IMR-90 (cell line): ENCODE measurements at regions not wholly inside any gene's neighbourhood (a gene's known extent, or its start where the extent isn't known, plus 50 kb on each side); places are given as distances from the start of the nearest gene placed in this dataset.

Source experiments
- ATAC-seq: fragments of 200-7000 bp; cut with Tn5 transposase; 2 replicates; pipeline ENCODE4 v1.9.1; 2020; ENCODE audit warnings: low read depth, mild to moderate bottlenecking, moderate library complexity
- BruUV-seq: library from RNA; stranded (reverse); fragments of 400-500 nt; replicated peaks from 2 replicates; lab custom pipeline; 2021; lab: Mats Ljungman, UMichigan
- CTCF ChIA-PET: fragments of 300-600 bp; formaldehyde crosslinking; extraction: SDS; loops from one replicate; lab custom pipeline; 2021; ENCODE audit warnings: antibody characterized with exemption; lab: Yijun Ruan, JAX
- POLR2A ChIA-PET: fragments of 300-600 bp; sonication (Branson Sonifier 250); formaldehyde crosslinking; loops from one replicate; lab custom pipeline; 2022; ENCODE audit warnings: antibody characterized with exemption; ENCODE audit not compliant: unreplicated experiment; lab: Charles Lee
- DNase-seq: peaks from one replicate; pipeline ENCODE4 v3.0.0; 2013
- H2AFZ ChIP-seq: replicated peaks from 2 replicates; pipeline ENCODE3; 2013; ENCODE audit warnings: low read length, mild to moderate bottlenecking; ENCODE audit not compliant: poor library complexity
- H2AK5ac ChIP-seq: 2 replicates; pipeline ENCODE4 v1.6.1; 2013; ENCODE audit warnings: low read depth, low read length, inconsistent platforms
- H2AK9ac ChIP-seq: replicated peaks from 2 replicates; pipeline ENCODE3; 2013; ENCODE audit warnings: mild to moderate bottlenecking, low read depth, low read length, moderate library complexity; ENCODE audit not compliant: poor library complexity
- H2BK120ac ChIP-seq: 2 replicates; pipeline ENCODE4 v1.6.1; 2013; ENCODE audit warnings: low read depth, low read length, inconsistent platforms
- H2BK15ac ChIP-seq: 3 replicates; pipeline ENCODE4 v1.6.1; 2013; ENCODE audit warnings: low read depth, low read length, inconsistent platforms
- H2BK20ac ChIP-seq: 2 replicates; pipeline ENCODE4 v1.6.1; 2013; ENCODE audit warnings: low read depth, mild to moderate bottlenecking, inconsistent platforms, low read length, moderate library complexity
- H2BK5ac ChIP-seq: 2 replicates; pipeline ENCODE4 v1.6.1; 2013; ENCODE audit warnings: mild to moderate bottlenecking, low read depth, low read length, inconsistent platforms; ENCODE audit not compliant: poor library complexity, severe bottlenecking
- H3K14ac ChIP-seq: replicated peaks from 2 replicates; pipeline ENCODE4 v1.6.1; 2013; ENCODE audit warnings: low read depth, low read length, inconsistent platforms
- H3K18ac ChIP-seq: 2 replicates; pipeline ENCODE4 v1.6.1; 2013; ENCODE audit warnings: low read depth, low read length, control low read depth
- H3K23ac ChIP-seq: 2 replicates; pipeline ENCODE4 v1.6.1; 2013; ENCODE audit warnings: low read depth, low read length, inconsistent platforms
- H3K27ac ChIP-seq: 2 replicates; pipeline ENCODE4 v1.5.1; 2013; ENCODE audit warnings: mild to moderate bottlenecking, control low read depth, low read length; ENCODE audit not compliant: insufficient read depth
- H3K27me3 ChIP-seq: 2 replicates; pipeline ENCODE4 v1.6.1; 2013; ENCODE audit warnings: low read length; ENCODE audit not compliant: control insufficient read depth, insufficient read depth
- H3K36me3 ChIP-seq: 2 replicates; pipeline ENCODE4 v1.6.1; 2013; ENCODE audit warnings: low read length, mixed read lengths; ENCODE audit not compliant: control insufficient read depth, insufficient read depth
- H3K4ac ChIP-seq: 2 replicates; pipeline ENCODE4 v1.6.1; 2013; ENCODE audit warnings: low read depth, low read length, inconsistent platforms
- H3K4me1 ChIP-seq: 2 replicates; pipeline ENCODE4 v1.6.1; 2013; ENCODE audit warnings: low read length, mixed read lengths; ENCODE audit not compliant: control insufficient read depth, insufficient read depth
- H3K4me2 ChIP-seq: 2 replicates; pipeline ENCODE4 v1.6.1; 2013; ENCODE audit warnings: low read depth, mild to moderate bottlenecking, control low read depth, low read length, moderate library complexity
- H3K4me3 ChIP-seq: 2 replicates; pipeline ENCODE4 v1.5.1; 2013; ENCODE audit warnings: low read depth, mild to moderate bottlenecking, control low read depth, low read length, moderate library complexity; ENCODE audit not compliant: insufficient read depth
- H3K56ac ChIP-seq: 2 replicates; pipeline ENCODE4 v1.6.1; 2013; ENCODE audit warnings: low read length, inconsistent platforms; ENCODE audit not compliant: insufficient read depth; ENCODE audit errors: extremely low read depth
- H3K79me1 ChIP-seq, 2 experiments: 2 replicates each; pipeline ENCODE4 v1.6.1; 2013; ENCODE audit warnings: low read length in 2 of 2, inconsistent platforms in 1 of 2, low read depth in 1 of 2
- H3K9ac ChIP-seq: 2 replicates; pipeline ENCODE4 v1.6.1; 2013; ENCODE audit warnings: low read depth, low read length, control low read depth
- H3K9me1 ChIP-seq: 2 replicates; pipeline ENCODE4 v1.6.1; 2013; ENCODE audit warnings: low read length, inconsistent platforms; ENCODE audit not compliant: insufficient read depth
- H3K9me3 ChIP-seq: 2 replicates; pipeline ENCODE4 v1.6.1; 2013; ENCODE audit warnings: low read length; ENCODE audit not compliant: control insufficient read depth, insufficient read depth
- H4K20me1 ChIP-seq: 2 replicates; pipeline ENCODE4 v1.6.1; 2013; ENCODE audit warnings: low read length, inconsistent platforms; ENCODE audit not compliant: insufficient read depth
- H4K5ac ChIP-seq: 2 replicates; pipeline ENCODE4 v1.6.1; 2013; ENCODE audit warnings: mild to moderate bottlenecking, low read depth, low read length, control low read depth
- H4K8ac ChIP-seq, 2 experiments: 2 replicates each; pipeline ENCODE4 v1.6.1; 2013; ENCODE audit warnings: low read depth in 2 of 2, low read length in 2 of 2, control low read depth in 1 of 2, inconsistent platforms in 1 of 2
- H4K91ac ChIP-seq: 2 replicates; pipeline ENCODE4 v1.6.1; 2013; ENCODE audit warnings: low read depth, low read length, inconsistent platforms; ENCODE audit not compliant: insufficient read depth
- CEBPB ChIP-seq: IDR thresholded peaks from 2 replicates; pipeline ENCODE4 v1.6.1; 2012; ENCODE audit warnings: low read depth, low read length, improper control_type of control experiment
- CHD1 ChIP-seq: IDR thresholded peaks from 2 replicates; pipeline ENCODE4 v1.6.1; 2012; ENCODE audit warnings: low read depth, low read length, improper control_type of control experiment
- FOS ChIP-seq: fragments of 150-350 bp; IDR thresholded peaks from 2 replicates; pipeline ENCODE4 v1.6.1; 2016; ENCODE audit warnings: low read depth, low read length
- MAZ ChIP-seq: IDR thresholded peaks from 2 replicates; pipeline ENCODE4 v1.6.1; 2012; ENCODE audit warnings: low read depth, mild to moderate bottlenecking, low read length, improper control_type of control experiment, moderate library complexity, borderline replicate concordance
- MXI1 ChIP-seq: IDR thresholded peaks from 2 replicates; pipeline ENCODE4 v1.6.1; 2012; ENCODE audit warnings: low read depth, mild to moderate bottlenecking, low read length, moderate library complexity, borderline replicate concordance
- NFE2L2 ChIP-seq: fragments of 150-350 bp; IDR thresholded peaks from 2 replicates; pipeline ENCODE4 v1.6.1; 2016; ENCODE audit warnings: low read depth, mild to moderate bottlenecking, low read length
- RAD21 ChIP-seq: IDR thresholded peaks from 2 replicates; pipeline ENCODE4 v1.6.1; 2012; ENCODE audit warnings: low read length, improper control_type of control experiment
- SMC3 ChIP-seq: fragments of 150-350 bp; IDR thresholded peaks from 2 replicates; pipeline ENCODE4 v1.6.1; 2016; ENCODE audit warnings: low read depth, mild to moderate bottlenecking, antibody characterized with exemption, low read length, moderate library complexity
- WGBS, 2 experiments: methylation state at CpG; one replicate each; pipeline versions ENCODE4 v1.1.5 to v1.1.7; 2013; ENCODE audit warnings: missing lambda C conversion rate in 2 of 2; ENCODE audit not compliant: insufficient read length in 1 of 2; ENCODE audit errors: extremely low coverage in 2 of 2; 5-methylcytosine and 5-hydroxymethylcytosine counted together
- dilution Hi-C: fragments of 300-500 bp; cut with HindIII; formaldehyde crosslinking; loops from one replicate; pipeline ENCODE4 v1.14.3; 2018; ENCODE audit warnings: low sequenced_read_pairs; ENCODE audit not compliant: unreplicated experiment
- in situ Hi-C: fragments of 300-500 bp; cut with MboI; formaldehyde crosslinking; loops from 3 replicates; pipeline ENCODE4 v1.14.3; 2019; ENCODE audit warnings: low sequenced_read_pairs, inconsistent platforms, mixed read lengths
- intact Hi-C: fragments of 100-400 bp; cut with micrococcal nuclease; formaldehyde crosslinking; loops from 2 replicates; pipeline ENCODE4 v1.10.0; 2022

GRCh38 chr15:31268911-31269784, 57.5 kb upstream of the KLF13 start:
- Histone ChIP-seq H4K20me1 (no peaks in the 10 kb centered on the region), H2BK120ac (no peak overlapping the region), H2BK20ac (no peak overlapping the region), H4K5ac (no peak overlapping the region), H3K56ac (no peak overlapping the region), H2AK5ac (no peak overlapping the region), H4K8ac (no peak overlapping the region), H3K27ac (no peak overlapping the region), H3K4ac (no peak overlapping the region), H4K91ac (no peak overlapping the region), H2BK5ac (no peak overlapping the region), H3K9ac (no peak overlapping the region), H3K14ac (no peak overlapping the region), H3K79me1 (no peaks in the 10 kb centered on the region), H3K27me3 (peaks cover 4% of the 10 kb centered on the region; the same call in 1 of the 2 replicates), H3K9me1 (no peaks in the 10 kb centered on the region), H3K36me3 (no peaks in the 10 kb centered on the region), H3K18ac (no peak overlapping the region), H3K4me2 (no peak overlapping the region), H2AK9ac (no peak overlapping the region), H3K9me3 (no peaks in the 10 kb centered on the region), H3K23ac (no peak overlapping the region), H2BK15ac (no peak overlapping the region), H3K4me3 (no peak overlapping the region), H2AFZ (no peak overlapping the region), H3K4me1 (no peaks in the 10 kb centered on the region)
- CTCF ChIA-PET: no interaction called here
- no peak for DNase-seq
- intact Hi-C loops: no loop called here
- in situ Hi-C loops: no loop called here
- no peak for ATAC-seq
- 20% methylated on average over 3 of the region's 11 CpGs; no CpG with 5 or more reads in 1 of the 2 experiments for WGBS, 2 experiments
- POLR2A ChIA-PET: no interaction called here
- TF ChIP-seq SMC3 (no peak), MAZ (no peak), FOS (no peak), CHD1 (no peak), NFE2L2 (no peak), CEBPB (no peak), MXI1 (no peak), RAD21 (no peak)
- BruUV-seq: no TSS peak
- dilution Hi-C loops: no loop called here
